Muscle layer of duodenum (tissue), 2 donors: ENCODE measurements at regions not wholly inside any gene's neighbourhood (a gene's known extent, or its start where the extent isn't known, plus 50 kb on each side); places are given as distances from the start of the nearest gene placed in this dataset.

Experiments used
- H3K27ac ChIP-seq: one replicate; pipeline ENCODE4 v1.7.0; 2013; ENCODE audit warnings: mild to moderate bottlenecking, low read length
- H3K27me3 ChIP-seq: one replicate; pipeline ENCODE4 v1.7.0; 2013; ENCODE audit warnings: low read depth, mild to moderate bottlenecking, control low read depth, low read length
- H3K36me3 ChIP-seq, 2 donors: one replicate each; pipeline ENCODE4 v1.7.0; 2013; ENCODE audit warnings: low read length in 2 of 2, control low read depth in 1 of 2, mild to moderate bottlenecking in 1 of 2; ENCODE audit not compliant: insufficient read depth in 2 of 2, control insufficient read depth in 1 of 2
- H3K4me1 ChIP-seq, 2 donors: one replicate each; pipeline ENCODE4 v1.7.0; 2013; ENCODE audit warnings: low read length in 2 of 2, mild to moderate bottlenecking in 2 of 2, control low read depth in 1 of 2, moderate library complexity in 1 of 2; ENCODE audit not compliant: insufficient read depth in 2 of 2, control insufficient read depth in 1 of 2
- H3K4me3 ChIP-seq, 2 donors: one replicate each; pipeline ENCODE4 v1.7.0; 2013; ENCODE audit warnings: low read length in 2 of 2, low read depth in 1 of 2, mild to moderate bottlenecking in 1 of 2
- H3K9me3 ChIP-seq, 2 donors: one replicate each; pipeline ENCODE4 v1.7.0; 2013; ENCODE audit warnings: low read length in 2 of 2, control low read depth in 1 of 2, mild to moderate bottlenecking in 1 of 2; ENCODE audit not compliant: control insufficient read depth in 1 of 2
- donor health status: healthy.

DNA sequence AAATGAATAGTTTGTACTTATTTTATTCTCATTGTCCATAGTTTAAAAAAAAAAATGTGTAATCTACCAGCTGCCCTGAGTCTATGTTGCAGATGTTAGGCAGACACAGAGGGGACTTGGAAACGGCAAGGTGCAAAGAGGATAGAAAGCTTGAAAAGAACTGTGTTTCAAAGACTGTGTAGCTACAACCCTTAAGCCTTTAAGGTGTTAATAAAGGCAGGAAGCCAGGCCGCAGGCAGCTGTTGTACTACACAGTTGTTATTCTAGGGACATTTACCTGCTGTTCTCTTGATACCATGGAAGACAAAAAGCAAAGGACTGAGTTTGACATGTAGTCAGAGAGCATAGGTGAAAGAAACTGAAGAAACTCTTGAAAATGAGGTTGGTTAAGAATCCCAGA, 440.0 kb downstream of the TUSC7 start:
- Histone ChIP-seq H3K36me3 (no peaks in the 10 kb centered on the region), H3K4me3 (no peak overlapping the region), H3K27ac (no peak overlapping the region), H3K4me1 (no peaks in the 10 kb centered on the region), H3K27me3 (no peaks in the 10 kb centered on the region), H3K9me3 (no peaks in the 10 kb centered on the region)

DNA sequence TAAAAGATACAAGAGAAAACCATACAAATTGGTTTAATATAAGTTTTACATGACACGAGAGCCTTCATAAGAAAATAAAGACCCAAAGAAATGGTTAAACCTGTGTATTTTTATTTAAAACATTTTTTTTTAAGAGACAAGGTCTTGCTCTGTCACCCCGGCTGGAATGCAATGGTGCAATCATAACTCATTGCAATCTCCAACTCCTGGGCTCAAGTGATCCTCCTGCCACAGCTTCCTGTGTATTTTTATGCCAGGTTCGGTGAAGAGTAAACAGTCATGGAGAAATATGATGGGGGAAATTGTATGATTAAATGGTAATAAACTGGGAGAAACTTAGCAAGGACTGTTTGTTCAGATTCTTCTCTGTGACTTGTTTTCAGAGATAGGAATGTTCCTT, 441.0 kb downstream of the TUSC7 start:
- Histone ChIP-seq H3K4me1 (no peaks in the 10 kb centered on the region), H3K9me3 (no peaks in the 10 kb centered on the region), H3K27ac (no peak overlapping the region), H3K36me3 (no peaks in the 10 kb centered on the region), H3K27me3 (no peaks in the 10 kb centered on the region), H3K4me3 (no peak overlapping the region)

DNA sequence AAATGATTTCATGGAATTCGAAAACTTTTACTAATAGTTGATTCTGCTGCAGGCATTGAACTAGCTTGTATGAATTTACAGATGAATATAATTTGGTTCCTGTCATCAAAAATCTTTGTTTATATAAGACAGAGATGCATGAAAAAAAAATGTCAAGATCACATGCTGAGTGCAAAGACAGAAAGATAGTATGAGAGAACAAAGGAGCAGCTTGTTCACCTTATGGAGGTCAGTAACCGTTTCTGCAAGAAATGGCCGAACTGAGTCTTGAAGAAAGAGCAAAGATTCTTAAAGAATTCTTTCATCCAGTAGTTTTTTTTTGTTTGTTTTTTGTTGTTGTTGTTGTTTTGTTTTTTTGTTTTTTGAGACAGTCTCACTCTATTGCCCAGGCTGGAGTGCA, 450.6 kb downstream of the TUSC7 start:
- Histone ChIP-seq H3K27me3 (no peaks in the 10 kb centered on the region), H3K36me3 (no peaks in the 10 kb centered on the region), H3K27ac (no peak overlapping the region), H3K4me3 (no peak overlapping the region), H3K9me3 (no peaks in the 10 kb centered on the region), H3K4me1 (no peaks in the 10 kb centered on the region)

DNA sequence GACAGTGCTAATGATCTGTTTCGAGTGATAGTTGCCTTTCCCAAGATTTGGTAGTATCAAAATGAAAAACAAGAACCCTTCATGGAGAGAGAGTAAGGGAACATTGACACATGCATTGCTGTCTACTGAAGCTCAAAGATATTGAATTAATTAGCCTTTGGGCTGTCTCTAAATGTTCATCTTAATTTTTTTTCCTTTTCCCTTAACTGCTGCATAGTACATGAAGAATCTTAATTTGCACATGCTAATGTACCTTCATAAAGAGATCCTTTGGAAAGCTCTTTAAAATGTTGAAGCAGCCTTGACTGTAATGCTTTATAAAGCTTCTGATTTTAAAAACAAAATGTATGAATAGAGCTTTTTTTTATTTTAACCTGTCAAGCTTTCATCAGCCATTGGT, 452.2 kb downstream of the TUSC7 start:
- H3K4me3 ChIP-seq, result no peak overlapping the region
- H3K27ac ChIP-seq, result no peak overlapping the region
- no peaks in the 10 kb centered on the region for H3K36me3 ChIP-seq
- H3K27me3 ChIP-seq, result no peaks in the 10 kb centered on the region
- H3K9me3 ChIP-seq, result no peaks in the 10 kb centered on the region
- no peaks in the 10 kb centered on the region for H3K4me1 ChIP-seq

GRCh38 chr3:117165176-117165575, 455.6 kb downstream of the TUSC7 start:
- Histone ChIP-seq H3K9me3 (no peaks in the 10 kb centered on the region), H3K36me3 (no peaks in the 10 kb centered on the region), H3K27ac (no peak overlapping the region), H3K4me1 (no peaks in the 10 kb centered on the region), H3K27me3 (no peaks in the 10 kb centered on the region), H3K4me3 (no peak overlapping the region)

- no peak overlapping the region for H3K4me3 ChIP-seq
- no peaks in the 10 kb centered on the region for H3K36me3 ChIP-seq
- H3K27me3 ChIP-seq, result no peaks in the 10 kb centered on the region
- H3K9me3 ChIP-seq, result no peaks in the 10 kb centered on the region
- H3K4me1 ChIP-seq, result no peaks in the 10 kb centered on the region
- H3K27ac ChIP-seq, result no peak overlapping the region
Observed at GRCh38 chr3:117165601-117166051, 456.0 kb downstream of the TUSC7 start.

GRCh38 chr3:117168896-117169295, 459.3 kb downstream of the TUSC7 start:
- H3K36me3 ChIP-seq, result no peaks in the 10 kb centered on the region
- H3K4me1 ChIP-seq, result peaks cover 0 to 4% of the 10 kb centered on the region in 2 donors
- no peak overlapping the region for H3K4me3 ChIP-seq
- no peaks in the 10 kb centered on the region for H3K27me3 ChIP-seq
- H3K27ac ChIP-seq, result no peak overlapping the region
- H3K9me3 ChIP-seq, result no peaks in the 10 kb centered on the region

GRCh38 chr3:117170094-117170493, 460.5 kb downstream of the TUSC7 start:
- H3K9me3 ChIP-seq, result no peaks in the 10 kb centered on the region
- H3K27me3 ChIP-seq, result no peaks in the 10 kb centered on the region
- H3K36me3 ChIP-seq, result no peaks in the 10 kb centered on the region
- no peak overlapping the region for H3K27ac ChIP-seq
- no peak overlapping the region for H3K4me3 ChIP-seq
- peaks cover 0 to 4% of the 10 kb centered on the region in 2 donors for H3K4me1 ChIP-seq

DNA sequence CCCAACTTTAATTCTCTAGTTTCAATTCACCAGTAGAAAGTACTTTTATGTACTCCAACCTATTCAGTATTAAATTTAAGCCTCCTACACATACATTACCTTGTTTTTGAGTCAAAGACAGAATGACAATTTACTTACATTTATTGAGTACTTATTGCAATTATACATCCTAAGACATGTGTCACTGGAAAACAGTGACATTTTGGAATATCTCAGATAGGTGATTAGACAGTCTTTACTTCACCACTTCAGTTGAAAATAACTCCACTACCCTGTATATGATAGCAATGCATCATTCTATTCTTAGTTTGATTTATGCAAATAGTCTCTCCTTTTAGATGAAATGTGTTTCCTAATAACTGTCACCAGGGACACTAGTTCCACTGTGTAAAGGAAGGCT, 461.5 kb downstream of the TUSC7 start:
- H3K4me3 ChIP-seq, result no peak overlapping the region

GRCh38 chr3:117172426-117172825, 462.8 kb downstream of the TUSC7 start:
- peaks cover 0 to 4% of the 10 kb centered on the region in 2 donors for H3K4me1 ChIP-seq
- H3K27me3 ChIP-seq, result no peaks in the 10 kb centered on the region
- no peaks in the 10 kb centered on the region for H3K9me3 ChIP-seq
- no peak overlapping the region for H3K27ac ChIP-seq
- H3K4me3 ChIP-seq, result no peak overlapping the region
- H3K36me3 ChIP-seq, result no peaks in the 10 kb centered on the region

More for the DNA sequence above, 461.5 kb downstream of the TUSC7 start:
- Histone ChIP-seq H3K4me1 (peaks cover 0 to 4% of the 10 kb centered on the region in 2 donors), H3K36me3 (no peaks in the 10 kb centered on the region), H3K27me3 (no peaks in the 10 kb centered on the region), H3K27ac (no peak overlapping the region), H3K9me3 (no peaks in the 10 kb centered on the region)

DNA sequence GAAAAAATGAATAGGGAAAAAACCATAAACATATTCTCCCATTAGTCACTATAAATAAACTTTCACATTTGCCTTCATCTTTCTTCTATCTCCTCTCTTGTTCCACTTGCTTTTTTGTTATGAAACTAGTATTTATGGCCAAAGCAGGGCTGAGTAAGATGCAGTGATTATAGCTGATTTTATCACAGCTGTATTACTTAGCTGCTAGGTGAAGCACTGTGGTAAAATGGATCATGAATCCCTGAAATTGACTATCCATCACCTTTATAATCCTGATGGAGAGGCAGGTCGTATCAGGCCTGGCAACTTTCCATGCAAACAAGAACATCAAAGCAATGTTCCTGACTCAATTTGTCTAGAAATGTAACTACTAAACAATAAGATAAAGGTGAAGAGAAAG, 471.6 kb downstream of the TUSC7 start:
- H3K4me1 ChIP-seq, result no peaks in the 10 kb centered on the region
- no peaks in the 10 kb centered on the region for H3K27me3 ChIP-seq
- H3K4me3 ChIP-seq, result no peak overlapping the region
- no peaks in the 10 kb centered on the region for H3K9me3 ChIP-seq
- H3K36me3 ChIP-seq, result no peaks in the 10 kb centered on the region
- no peak overlapping the region for H3K27ac ChIP-seq

GRCh38 chr3:117184574-117184973, 475.0 kb downstream of the TUSC7 start:
- no peak overlapping the region for H3K4me3 ChIP-seq
- no peak overlapping the region for H3K27ac ChIP-seq
- H3K36me3 ChIP-seq, result no peaks in the 10 kb centered on the region
- no peaks in the 10 kb centered on the region for H3K9me3 ChIP-seq
- no peaks in the 10 kb centered on the region for H3K27me3 ChIP-seq
- no peaks in the 10 kb centered on the region for H3K4me1 ChIP-seq
